Naive B cell (primary cell): ENCODE measurements at regions not wholly inside any gene's neighbourhood (a gene's known extent, or its start where the extent isn't known, plus 50 kb on each side); places are given as distances from the start of the nearest gene placed in this dataset.

Experiments
- ATAC-seq, 2 donors: fragments of 150-1000 bp; cut with Tn5 transposase; 2 replicates each; pipeline ENCODE4 v1.10.0; 2021; ENCODE audit warnings: low read depth in 2 of 2, mild to moderate bottlenecking in 2 of 2, moderate library complexity in 2 of 2
- DNase-seq: peaks from one replicate; pipeline ENCODE4 v3.0.0; 2022
- H3K27ac Mint-ChIP-seq, 6 donors: one replicate each; pipeline ENCODE4 v1.8.0; 2020 to 2022; ENCODE audit warnings: mild to moderate bottlenecking in 6 of 6, mixed read lengths in 6 of 6, moderate library complexity in 5 of 6, inconsistent platforms in 2 of 6
- H3K27me3 Mint-ChIP-seq, 3 donors: one replicate each; pipeline ENCODE4 v1.8.0; 2021 to 2022; ENCODE audit warnings: mixed read lengths in 3 of 3, mild to moderate bottlenecking in 1 of 3
- H3K36me3 Mint-ChIP-seq, 2 donors: one replicate each; pipeline ENCODE4 v1.8.0; 2020 to 2022; ENCODE audit warnings: mixed read lengths in 2 of 2, inconsistent platforms in 1 of 2, mild to moderate bottlenecking in 1 of 2
- H3K4me1 Mint-ChIP-seq, 3 donors: one replicate each; pipeline ENCODE4 v1.8.0; 2020 to 2022; ENCODE audit warnings: mixed read lengths in 3 of 3, inconsistent platforms in 1 of 3, mild to moderate bottlenecking in 1 of 3, moderate library complexity in 1 of 3
- H3K4me3 Mint-ChIP-seq, 8 donors: one replicate each; pipeline ENCODE4 v1.8.0; 2020 to 2022; ENCODE audit warnings: mild to moderate bottlenecking in 8 of 8, mixed read lengths in 8 of 8, moderate library complexity in 8 of 8, inconsistent platforms in 2 of 8
- H3K9me3 Mint-ChIP-seq, 7 donors: one replicate each; pipeline ENCODE4 v1.8.0; 2020 to 2022; ENCODE audit warnings: mixed read lengths in 7 of 7, mild to moderate bottlenecking in 5 of 7, inconsistent platforms in 2 of 7, moderate library complexity in 1 of 7

DNA sequence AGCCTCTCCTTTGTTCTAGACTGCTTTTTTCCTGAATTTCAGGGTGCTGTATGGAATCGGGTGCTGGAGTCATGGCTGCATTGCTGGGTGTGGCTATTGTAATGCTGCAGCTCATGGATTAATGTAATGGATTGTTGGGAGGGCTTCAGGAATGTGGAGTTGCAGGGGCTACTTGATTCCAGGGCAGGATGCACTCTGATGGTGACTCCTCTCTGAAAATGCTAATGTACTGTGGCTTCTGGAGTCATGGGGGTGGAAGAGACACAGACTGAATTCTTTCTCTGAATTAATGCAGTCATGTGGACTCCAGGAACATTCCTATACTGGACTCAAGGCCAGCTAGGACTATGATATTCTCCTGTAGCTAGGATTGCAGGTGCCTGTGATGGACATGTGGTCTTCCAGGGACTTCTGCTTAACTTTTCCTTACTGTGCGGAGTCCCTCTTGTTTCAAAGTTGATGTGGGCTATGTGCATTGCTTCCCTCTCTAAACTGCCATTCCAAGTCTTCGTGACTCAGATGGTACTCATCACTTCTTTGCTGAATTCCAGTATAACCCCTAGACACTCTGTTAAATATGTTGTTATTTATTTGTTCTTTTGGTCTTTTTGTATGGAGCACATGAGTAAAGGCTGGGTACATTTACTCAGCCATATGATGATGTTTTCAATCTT is 396.2 kb downstream of the KCTD16 start:
- H3K27me3 Mint-ChIP-seq: peaks cover 0 to 5% (median 0%) of the 10 kb centered on the region in 3 donors
- H3K4me1 Mint-ChIP-seq: no peaks in the 10 kb centered on the region
- peaks cover 0 to 12% of the 10 kb centered on the region in 2 donors for H3K36me3 Mint-ChIP-seq
- H3K9me3 Mint-ChIP-seq: peaks cover 9 to 47% (median 24%) of the 10 kb centered on the region in 7 donors
- H3K4me3 Mint-ChIP-seq: no peak overlapping the region
- H3K27ac Mint-ChIP-seq: peak overlapping the region in 1 of 6 donors; percentile 11
- ATAC-seq (no peak), DNase-seq (no peak)

DNA sequence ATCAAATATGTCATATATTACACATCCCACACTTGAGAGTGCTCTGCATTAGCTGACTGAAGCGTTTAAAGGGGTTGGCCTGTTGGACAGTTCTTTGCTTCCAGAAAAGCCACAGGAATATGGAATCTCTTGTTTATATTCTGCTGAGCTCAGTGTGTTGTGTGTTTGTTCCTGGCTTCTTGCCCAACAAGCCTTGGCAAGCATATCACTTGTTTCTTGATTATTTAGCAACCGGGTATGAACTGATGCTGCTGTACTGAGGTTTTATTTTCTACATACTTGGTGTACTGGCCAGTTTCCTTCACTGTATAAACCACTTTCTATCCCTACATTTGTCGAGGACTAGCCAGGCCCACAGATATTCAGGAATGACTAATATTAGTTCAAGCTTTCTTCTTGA is 378.9 kb downstream of the KCTD16 start:
- DNase-seq: no peak
- H3K27ac Mint-ChIP-seq: no peak overlapping the region

DNA sequence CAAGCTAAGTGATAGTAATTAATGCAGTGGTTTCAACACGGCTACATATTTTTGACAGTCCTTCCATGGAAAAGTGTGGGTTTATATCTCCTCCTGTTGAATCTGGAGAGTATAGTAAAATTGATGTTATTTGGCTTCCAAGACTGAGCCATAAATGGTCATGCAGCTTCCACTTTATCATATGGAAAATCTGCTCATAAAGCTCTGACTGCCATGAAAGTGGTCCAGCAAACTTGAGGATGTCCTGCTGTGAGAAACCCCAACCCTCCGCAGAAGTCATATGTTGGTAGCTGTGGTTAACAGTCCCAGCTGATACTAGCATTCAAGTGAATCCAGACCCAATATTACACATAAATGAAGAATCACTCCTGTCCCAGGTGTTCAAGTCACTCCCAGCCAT is 378.3 kb downstream of the KCTD16 start:
- H3K27me3 Mint-ChIP-seq: no peaks in the 10 kb centered on the region
- ATAC-seq (no peak), DNase-seq (no peak)
- no peaks in the 10 kb centered on the region for H3K36me3 Mint-ChIP-seq
- no peaks in the 10 kb centered on the region for H3K4me1 Mint-ChIP-seq
- H3K4me3 Mint-ChIP-seq: no peak overlapping the region
- H3K9me3 Mint-ChIP-seq: peaks cover 0 to 6% (median 0%) of the 10 kb centered on the region in 7 donors
- no peak overlapping the region for H3K27ac Mint-ChIP-seq

More for the DNA sequence above, 378.9 kb downstream of the KCTD16 start:
- no peak overlapping the region for H3K4me3 Mint-ChIP-seq
- peaks cover 0 to 6% (median 0%) of the 10 kb centered on the region in 7 donors for H3K9me3 Mint-ChIP-seq
- no peaks in the 10 kb centered on the region for H3K27me3 Mint-ChIP-seq
- H3K36me3 Mint-ChIP-seq: no peaks in the 10 kb centered on the region
- no peaks in the 10 kb centered on the region for H3K4me1 Mint-ChIP-seq
- no peak for ATAC-seq

DNA sequence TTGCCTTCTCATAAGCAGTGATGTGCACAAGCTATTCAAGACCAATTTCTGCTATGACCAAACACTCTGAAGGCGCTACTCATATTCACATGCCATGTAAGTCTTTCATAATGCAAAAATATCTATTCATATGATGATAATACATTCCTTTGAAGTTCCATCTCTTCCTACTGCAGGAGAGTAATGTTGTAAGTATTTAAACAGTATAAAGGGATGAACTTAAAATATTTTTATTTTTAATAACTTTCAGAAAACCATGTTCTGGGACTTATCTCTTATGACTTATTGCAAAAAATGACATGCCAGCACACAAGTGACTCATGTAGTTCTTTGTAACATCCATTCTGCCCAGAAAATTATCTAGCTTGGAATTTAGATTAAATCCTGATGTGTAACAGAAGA is 376.4 kb downstream of the KCTD16 start:
- Mint-ChIP-seq H3K27me3 (no peaks in the 10 kb centered on the region), H3K9me3 (peaks cover 0 to 6% (median 0%) of the 10 kb centered on the region in 7 donors), H3K4me1 (no peaks in the 10 kb centered on the region), H3K36me3 (no peaks in the 10 kb centered on the region), H3K4me3 (no peak overlapping the region), H3K27ac (no peak overlapping the region)
- no peak for DNase-seq
- no peak for ATAC-seq

DNA sequence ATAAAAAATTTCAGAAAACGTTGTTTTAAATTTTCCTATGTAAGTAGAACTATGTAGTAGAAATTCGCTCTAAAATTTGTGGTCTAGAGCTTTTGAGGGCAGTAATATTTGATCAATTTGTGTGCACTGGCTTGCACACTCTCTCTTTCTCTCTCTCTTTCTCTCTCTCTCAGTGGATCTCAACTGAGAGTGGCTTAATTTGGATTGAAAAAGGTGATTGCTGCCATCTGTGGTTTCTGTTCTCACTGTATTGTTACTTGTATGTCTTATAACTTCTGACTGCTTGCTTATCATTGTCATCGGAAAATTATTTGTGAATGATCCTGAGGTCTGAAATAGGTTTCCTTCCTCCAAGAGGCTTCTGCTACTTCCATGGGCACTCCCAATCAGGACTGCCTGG is 368.2 kb downstream of the KCTD16 start:
- Mint-ChIP-seq H3K27ac (no peak overlapping the region), H3K4me3 (no peak overlapping the region), H3K4me1 (no peaks in the 10 kb centered on the region), H3K27me3 (no peaks in the 10 kb centered on the region), H3K9me3 (peaks cover 0 to 16% (median 8%) of the 10 kb centered on the region in 7 donors), H3K36me3 (no peaks in the 10 kb centered on the region)
- DNase-seq: no peak
- ATAC-seq: no peak
